ENCODE measurements at regions not wholly inside any gene's neighbourhood (a gene's known extent, or its start where the extent isn't known, plus 50 kb on each side); places are given as distances from the start of the nearest gene placed in this dataset.
"Not testable (repeated sequence)": the region's sequence is repeated elsewhere in the genome, so short reads cannot be mapped to it uniquely, and the experiment has no call there.

DNA sequence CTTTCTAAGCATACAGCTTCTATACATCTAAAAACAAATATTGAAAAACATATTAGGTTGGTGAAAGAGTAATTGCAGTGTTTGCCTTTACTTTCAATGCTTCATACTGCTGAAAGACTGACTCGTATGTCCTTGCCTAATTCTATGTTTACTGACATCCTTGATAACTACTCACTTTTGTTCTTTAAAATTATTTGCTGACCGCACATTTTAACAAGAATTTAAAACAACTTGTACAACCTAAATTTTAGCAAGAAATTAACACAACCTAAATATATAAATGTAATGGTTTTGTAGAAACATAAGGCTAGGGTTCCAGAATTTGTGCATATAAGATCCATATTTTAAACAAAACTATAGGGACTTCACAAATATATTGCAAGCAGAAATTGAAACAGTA is 640.2 kb upstream of the MMS22L start:
- no peak for DNase-seq

- no peak for DNase-seq
Measured at GRCh38 chr6:97925504-97925903, 642.5 kb upstream of the MMS22L start.

DNA sequence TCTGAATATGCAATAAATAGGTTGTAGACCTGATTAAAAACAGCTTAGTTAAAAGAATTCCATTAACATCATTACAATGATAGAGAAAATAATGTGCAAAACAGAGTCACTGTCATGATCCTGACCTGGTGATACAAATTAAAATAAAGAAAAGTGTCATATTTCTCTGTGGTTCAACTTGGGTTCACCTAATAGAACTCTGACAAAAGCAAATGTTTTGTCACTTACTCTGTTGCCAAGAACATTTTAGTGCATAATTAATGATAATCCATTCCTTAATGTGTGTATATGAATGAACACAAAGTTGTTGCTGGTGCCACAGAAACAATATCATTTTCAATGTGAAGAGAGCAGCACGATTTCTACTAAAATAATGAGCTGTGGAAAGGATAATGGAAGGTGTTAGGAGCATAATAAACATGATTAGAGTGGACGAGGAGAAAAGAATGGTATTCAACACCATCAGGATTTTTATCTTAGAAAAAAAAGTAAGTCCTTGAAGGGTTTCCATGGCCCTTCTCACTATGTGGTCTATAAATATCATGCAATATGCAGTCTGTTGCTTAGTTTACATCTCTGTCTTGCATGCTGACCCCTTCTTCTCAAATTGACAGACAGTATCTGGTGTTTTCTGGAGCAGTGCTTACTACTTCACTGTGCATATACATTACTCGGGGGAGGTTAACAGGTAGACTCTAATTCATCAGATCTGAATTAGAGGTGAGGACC is 656.6 kb upstream of the MMS22L start:
- DNase-seq: no peak

GRCh38 chr6:97947841-97948240 is 664.8 kb upstream of the MMS22L start:
- DNase-seq: no peak

DNA sequence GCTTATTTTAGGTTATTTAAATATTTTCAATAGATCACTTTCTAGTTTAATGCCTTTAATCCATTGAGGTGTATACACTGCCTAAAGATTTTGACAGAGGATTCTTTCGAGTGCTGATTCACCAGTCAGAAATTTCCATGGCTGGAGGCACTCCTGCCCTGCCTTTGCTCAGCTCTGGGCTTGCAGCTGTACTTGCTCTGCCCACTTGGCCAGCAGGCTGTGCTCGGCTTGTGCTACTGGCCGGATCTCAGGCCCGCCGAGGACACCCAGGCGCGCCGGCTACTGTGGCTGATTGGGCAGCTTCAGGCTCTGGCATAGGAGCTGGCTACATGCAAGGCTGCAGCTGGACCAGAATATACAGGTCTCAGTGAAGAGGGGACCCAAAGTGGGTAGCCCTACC is 675.1 kb upstream of the MMS22L start:
- no peak for DNase-seq

- DNase-seq: no peak
Measured at GRCh38 chr6:97963193-97963592, 680.2 kb upstream of the MMS22L start.

GRCh38 chr6:97969065-97969464 is 686.0 kb upstream of the MMS22L start:
- DNase-seq: no peak

DNA sequence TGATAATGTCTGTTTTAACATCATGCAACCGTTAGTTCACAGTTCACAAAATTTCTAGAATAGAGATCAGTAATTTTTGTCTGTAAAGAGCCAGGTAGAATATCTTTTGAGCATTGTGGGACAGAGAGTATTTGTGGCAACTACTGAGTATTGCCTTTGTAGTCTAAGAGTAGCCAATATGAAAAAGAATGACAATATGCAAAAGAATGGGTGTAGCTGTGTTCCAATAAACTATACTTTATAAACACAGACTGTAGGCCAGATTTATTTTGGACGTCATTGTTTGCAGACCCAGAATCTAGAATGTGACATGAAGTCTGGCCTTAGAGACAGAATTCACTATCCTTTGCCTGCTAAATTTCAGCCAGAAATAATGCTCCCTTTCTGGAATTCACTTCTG is 694.1 kb upstream of the MMS22L start:
- DNase-seq: no peak

- no peak for DNase-seq
Measured at GRCh38 chr6:97978855-97979271, 695.8 kb upstream of the MMS22L start.

DNA sequence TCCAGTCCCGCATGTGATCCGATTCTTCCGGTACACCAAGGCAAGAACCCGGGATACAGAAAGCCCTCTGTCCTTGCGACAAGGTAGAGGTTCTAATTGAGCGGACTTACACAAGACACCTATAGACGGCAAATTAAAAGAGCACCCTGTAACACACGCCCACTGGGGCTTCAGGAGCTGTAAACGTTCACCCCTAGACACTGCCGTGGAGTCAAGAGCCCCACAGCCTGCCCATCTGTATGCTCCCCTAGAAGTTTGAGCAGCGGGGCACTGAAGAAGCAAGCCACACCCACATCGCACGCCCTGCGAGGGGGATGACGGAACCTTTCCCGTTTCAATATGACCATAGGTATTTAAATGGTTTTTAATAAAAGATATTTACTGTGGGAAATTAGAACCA is 696.3 kb upstream of the MMS22L start:
- DNase-seq: not testable (repeated sequence)

GRCh38 chr6:97989451-97989850 is 706.4 kb upstream of the MMS22L start:
- no peak for DNase-seq

- no peak for DNase-seq
Measured at GRCh38 chr6:97995158-97995557, 712.1 kb upstream of the MMS22L start.

- DNase-seq: no peak
Measured at GRCh38 chr6:98002678-98003077, 719.7 kb upstream of the MMS22L start.

DNA sequence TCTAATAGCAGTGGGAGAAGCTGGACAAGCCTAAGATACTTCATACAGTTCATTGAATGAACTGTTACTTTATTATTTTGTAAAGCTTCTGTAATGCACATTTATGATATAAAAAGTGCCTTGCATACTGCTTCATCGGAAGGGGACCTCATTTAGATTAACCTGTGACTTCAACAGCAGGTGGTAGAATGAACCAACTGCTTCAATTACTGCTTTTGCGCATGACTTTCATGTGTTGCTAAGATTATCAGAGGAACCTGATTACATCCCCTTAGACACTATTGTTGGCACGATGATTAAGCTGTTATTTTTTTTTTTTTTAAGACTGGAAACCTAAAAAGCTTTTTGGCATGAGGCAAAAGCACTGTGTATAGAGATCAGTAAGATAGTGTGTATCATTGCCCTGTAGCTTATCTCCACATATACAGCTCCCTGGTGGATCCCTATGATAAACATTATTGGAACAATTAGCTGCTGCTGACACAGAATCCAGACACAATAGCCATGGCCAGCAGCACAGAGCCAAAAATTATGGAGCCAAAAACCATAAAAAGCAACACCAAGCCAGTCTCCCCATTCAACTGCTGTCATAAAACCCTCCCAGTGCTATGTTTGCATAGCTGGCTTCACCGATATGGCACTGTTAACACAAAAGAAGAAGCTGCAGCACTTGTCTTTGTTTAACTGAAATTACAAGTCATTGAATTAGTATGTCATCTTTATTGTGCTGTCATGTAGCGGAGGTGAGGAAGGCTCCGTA is 731.6 kb upstream of the MMS22L start:
- no peak for DNase-seq

GRCh38 chr6:98016565-98016964 is 733.5 kb upstream of the MMS22L start:
- DNase-seq: no peak

- DNase-seq: no peak
Measured at GRCh38 chr6:98020222-98020621, 737.2 kb upstream of the MMS22L start.

GRCh38 chr6:98024359-98024758 is 741.3 kb upstream of the MMS22L start:
- DNase-seq: no peak

DNA sequence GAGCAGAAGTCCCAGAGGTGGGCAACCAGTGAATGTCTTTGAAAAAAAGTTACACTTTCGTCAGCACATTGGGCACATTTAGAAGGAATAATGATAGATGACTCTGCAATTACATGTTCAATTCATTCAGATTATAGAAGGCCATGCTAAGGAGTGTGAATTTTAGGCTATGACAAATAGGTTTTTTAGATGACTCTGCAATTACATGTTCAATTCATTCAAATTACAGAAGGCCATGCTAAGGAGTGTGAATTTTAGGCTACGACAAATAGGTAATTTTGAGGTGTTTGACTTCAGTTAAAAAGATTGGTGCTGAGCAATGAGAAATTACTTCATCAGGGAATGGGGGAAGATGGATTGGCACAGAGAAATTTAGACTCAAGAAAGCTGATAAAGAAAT is 744.9 kb upstream of the MMS22L start:
- DNase-seq: no peak

GRCh38 chr6:98033617-98034016 is 750.6 kb upstream of the MMS22L start:
- DNase-seq: no peak

- no peak for DNase-seq
Measured at GRCh38 chr6:98036344-98036923, 753.4 kb upstream of the MMS22L start.

DNA sequence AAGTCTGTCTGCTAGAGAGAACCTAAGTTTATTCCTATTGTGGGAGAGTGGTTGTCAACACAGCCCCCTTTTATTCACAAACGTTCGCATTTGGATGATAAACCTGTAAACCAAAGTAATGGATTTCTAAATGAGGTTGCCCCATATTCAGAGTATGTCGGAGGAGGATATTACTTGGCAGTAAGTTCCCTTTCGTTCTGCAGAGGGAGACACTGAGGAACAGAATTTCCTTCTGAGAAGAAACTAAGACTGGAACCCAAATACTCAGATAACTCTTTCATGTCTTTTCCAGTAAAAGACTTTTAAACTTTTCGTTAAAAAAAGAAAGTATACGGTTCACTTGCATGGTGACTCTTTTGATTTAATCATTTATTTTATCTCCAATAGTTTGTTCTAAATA is 754.6 kb upstream of the MMS22L start:
- DNase-seq: no peak

- DNase-seq: no peak
Measured at GRCh38 chr6:98039443-98039842, 756.4 kb upstream of the MMS22L start.

GRCh38 chr6:98039904-98040607 is 757.0 kb upstream of the MMS22L start:
- peak in 1 of 2 donors; percentile 44 for DNase-seq
